Uterus (tissue), 2 donors: ENCODE measurements at regions not wholly inside any gene's neighbourhood (a gene's known extent, or its start where the extent isn't known, plus 50 kb on each side); places are given as distances from the start of the nearest gene placed in this dataset.
"Not testable (repeated sequence)": the region's sequence is repeated elsewhere in the genome, so short reads cannot be mapped to it uniquely, and the experiment has no call there.

Experiments
- POLR2A ChIP-seq, 2 donors: fragments of 450-650 bp; IDR thresholded peaks; one replicate each; pipeline ENCODE4 v1.6.1; 2016; ENCODE audit warnings: antibody characterized with exemption in 2 of 2, mild to moderate bottlenecking in 1 of 2, moderate library complexity in 1 of 2
- TF ChIP-seq, protein P1 (sequence below), 4 experiments: fragments of 200-600 bp in 2 of 4; fragments of 450-650 bp in 2 of 4; sonication (generic) in 2 of 4; IDR thresholded peaks; one replicate each; pipeline ENCODE4 v1.5.1; 2016 to 2019; ENCODE audit warnings: antibody characterized with exemption in 4 of 4, mild to moderate bottlenecking in 2 of 4, moderate library complexity in 1 of 4

DNA sequence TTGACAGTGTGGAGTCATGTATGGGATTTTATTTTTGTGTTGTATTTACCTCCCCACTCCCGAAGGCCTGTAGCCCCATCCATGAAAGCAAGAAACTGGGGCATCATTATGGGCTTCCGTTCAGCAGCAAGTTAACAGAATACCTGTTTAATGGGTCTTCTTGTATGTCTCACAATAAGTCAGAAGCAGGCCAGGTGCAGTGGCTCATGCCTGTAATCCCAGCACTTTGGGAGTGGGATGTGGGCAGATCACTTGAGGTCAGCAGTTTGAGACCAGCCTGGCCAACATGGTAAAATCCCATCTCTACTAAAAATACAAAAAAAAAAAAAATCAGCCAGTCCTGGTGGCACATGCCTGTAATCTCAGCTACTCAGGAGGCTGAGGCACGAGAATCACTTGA, 239.7 kb downstream of the SMAD2 start:
- TF ChIP-seq, protein P1, sequence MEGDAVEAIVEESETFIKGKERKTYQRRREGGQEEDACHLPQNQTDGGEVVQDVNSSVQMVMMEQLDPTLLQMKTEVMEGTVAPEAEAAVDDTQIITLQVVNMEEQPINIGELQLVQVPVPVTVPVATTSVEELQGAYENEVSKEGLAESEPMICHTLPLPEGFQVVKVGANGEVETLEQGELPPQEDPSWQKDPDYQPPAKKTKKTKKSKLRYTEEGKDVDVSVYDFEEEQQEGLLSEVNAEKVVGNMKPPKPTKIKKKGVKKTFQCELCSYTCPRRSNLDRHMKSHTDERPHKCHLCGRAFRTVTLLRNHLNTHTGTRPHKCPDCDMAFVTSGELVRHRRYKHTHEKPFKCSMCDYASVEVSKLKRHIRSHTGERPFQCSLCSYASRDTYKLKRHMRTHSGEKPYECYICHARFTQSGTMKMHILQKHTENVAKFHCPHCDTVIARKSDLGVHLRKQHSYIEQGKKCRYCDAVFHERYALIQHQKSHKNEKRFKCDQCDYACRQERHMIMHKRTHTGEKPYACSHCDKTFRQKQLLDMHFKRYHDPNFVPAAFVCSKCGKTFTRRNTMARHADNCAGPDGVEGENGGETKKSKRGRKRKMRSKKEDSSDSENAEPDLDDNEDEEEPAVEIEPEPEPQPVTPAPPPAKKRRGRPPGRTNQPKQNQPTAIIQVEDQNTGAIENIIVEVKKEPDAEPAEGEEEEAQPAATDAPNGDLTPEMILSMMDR (IDR thresholded peaks at IDR 0.05): not testable (repeated sequence)
- TF ChIP-seq POLR2A (IDR thresholded peaks at IDR 0.05): not testable (repeated sequence)
